ENCODE measurements at regions not wholly inside any gene's neighbourhood (a gene's known extent, or its start where the extent isn't known, plus 50 kb on each side); places are given as distances from the start of the nearest gene placed in this dataset.

GRCh38 chr15:31162721-31163510 is 61.4 kb upstream of the TRPM1 start:
- TF ChIP-seq, protein P1, sequence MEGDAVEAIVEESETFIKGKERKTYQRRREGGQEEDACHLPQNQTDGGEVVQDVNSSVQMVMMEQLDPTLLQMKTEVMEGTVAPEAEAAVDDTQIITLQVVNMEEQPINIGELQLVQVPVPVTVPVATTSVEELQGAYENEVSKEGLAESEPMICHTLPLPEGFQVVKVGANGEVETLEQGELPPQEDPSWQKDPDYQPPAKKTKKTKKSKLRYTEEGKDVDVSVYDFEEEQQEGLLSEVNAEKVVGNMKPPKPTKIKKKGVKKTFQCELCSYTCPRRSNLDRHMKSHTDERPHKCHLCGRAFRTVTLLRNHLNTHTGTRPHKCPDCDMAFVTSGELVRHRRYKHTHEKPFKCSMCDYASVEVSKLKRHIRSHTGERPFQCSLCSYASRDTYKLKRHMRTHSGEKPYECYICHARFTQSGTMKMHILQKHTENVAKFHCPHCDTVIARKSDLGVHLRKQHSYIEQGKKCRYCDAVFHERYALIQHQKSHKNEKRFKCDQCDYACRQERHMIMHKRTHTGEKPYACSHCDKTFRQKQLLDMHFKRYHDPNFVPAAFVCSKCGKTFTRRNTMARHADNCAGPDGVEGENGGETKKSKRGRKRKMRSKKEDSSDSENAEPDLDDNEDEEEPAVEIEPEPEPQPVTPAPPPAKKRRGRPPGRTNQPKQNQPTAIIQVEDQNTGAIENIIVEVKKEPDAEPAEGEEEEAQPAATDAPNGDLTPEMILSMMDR (conservative IDR thresholded peaks at IDR 0.05): no peak
- no peak for TF ChIP-seq ZFX (IDR thresholded peaks at IDR 0.05)

Data from C4-2B (cell line).